ENCODE measurements at regions not wholly inside any gene's neighbourhood (a gene's known extent, or its start where the extent isn't known, plus 50 kb on each side); places are given as distances from the start of the nearest gene placed in this dataset.

- no peak for DNase-seq (ENCODE audit: low spot score)
Observed at GRCh38 chr5:56622141-56622540, 193.2 kb upstream of the MAP3K1 start.

DNA sequence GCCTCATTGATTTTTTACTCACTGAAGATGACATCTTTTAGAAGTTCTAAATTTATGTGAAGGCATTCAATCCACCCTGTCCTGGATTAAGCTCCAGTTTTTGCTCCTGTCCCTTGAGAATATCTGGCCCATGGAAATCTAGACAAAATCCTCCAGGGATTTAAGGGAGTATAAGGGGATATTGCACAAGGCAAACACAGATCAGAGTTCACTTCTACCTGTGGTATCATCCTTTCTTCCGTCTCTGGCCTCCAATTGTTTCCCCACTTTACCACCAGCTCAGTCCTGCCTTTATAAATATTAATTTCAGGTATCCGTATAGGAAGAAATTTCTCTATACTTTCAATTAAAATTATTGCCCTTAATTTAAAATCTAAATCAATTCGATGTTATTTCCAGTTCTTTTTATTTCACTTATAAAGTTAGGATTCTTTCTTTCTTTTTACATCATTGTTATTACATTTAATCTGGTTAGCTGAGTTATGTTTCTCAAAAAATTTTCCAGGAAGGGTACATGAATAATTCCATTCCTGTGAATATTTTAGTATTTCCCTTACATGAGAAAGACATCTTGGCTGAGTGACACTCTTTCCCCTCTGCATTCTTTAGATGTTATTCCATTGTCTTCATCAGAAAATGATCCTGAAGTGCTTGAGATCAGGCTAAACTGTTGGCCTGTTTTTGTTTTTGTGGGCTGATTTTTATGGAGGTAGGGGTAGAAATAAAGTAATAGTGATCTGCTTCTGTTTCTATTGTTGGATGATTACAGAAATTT is 194.3 kb upstream of the MAP3K1 start:
- no peak for DNase-seq (ENCODE audit: low spot score)

GRCh38 chr5:56617998-56618397 is 197.4 kb upstream of the MAP3K1 start:
- DNase-seq (ENCODE audit: low spot score): no peak

DNA sequence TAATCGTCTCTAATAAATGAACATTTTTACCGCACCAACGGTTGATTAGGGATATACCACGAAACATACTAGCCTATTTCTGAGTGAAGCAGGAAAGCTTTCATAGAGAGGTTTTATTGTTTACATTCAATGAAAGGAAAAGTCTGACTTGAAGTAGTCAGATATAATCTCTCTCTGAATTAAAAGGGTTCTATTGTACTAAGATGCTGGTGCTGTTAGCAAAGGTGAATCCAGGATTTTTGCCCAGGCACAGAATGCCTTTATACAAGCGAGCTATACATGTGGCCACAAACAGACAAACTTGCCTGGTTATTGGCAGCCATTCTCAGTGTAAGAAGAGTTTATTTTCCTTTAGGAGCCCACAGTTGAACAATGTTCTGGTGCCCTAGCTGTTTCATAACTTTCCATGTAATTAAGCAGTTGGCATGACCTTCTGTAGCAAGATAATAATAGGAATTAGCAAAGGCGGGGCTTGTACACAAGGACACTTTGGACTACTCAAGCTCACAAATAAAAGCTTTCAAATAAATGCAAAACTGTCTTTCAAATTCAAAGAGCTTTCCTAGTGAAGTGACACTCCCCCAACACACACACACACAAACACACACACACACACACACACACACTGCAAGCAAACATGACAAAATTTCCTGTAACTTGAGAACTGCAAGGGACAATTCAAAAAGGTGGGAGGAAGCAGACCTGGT is 198.7 kb upstream of the MAP3K1 start:
- DNase-seq (ENCODE audit: low spot score): no peak

DNA sequence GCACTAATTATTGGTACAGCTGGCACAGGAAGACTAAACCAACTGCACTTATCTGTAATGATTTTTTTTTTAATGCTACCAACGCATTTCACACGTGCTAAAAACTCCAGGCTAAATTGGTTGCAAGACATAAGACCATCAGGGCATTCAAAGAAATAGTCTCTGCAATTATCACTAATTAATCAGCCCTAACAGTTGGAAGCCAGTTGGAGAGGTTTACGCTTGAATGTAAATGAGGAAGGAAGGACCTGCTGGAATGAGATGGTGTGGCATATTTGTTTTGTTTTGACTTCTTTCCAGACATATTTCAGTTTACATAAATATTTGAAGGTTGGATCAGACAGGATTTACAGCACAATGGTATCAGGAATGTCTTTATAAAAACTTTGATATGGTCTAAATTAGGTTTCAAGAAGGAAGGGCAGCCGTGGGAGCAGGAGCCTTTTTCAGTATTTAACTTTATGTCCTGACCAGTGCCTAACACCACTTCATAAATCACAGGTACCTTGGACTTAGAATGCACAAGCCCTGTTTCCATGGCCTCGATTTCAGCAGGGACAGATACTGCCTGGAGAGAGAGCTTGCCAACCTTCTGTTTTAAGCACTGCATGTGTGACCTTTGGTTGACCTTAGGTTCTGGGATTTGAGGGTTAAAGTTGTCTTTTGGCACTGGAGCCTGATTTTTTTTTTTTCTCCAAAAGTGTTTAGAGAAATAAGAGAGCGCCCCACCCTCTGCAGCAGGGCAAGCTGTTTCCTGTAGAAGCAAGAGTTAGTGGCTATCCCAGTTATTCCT is 199.8 kb upstream of the MAP3K1 start:
- no peak for DNase-seq (ENCODE audit: low spot score)

DNA sequence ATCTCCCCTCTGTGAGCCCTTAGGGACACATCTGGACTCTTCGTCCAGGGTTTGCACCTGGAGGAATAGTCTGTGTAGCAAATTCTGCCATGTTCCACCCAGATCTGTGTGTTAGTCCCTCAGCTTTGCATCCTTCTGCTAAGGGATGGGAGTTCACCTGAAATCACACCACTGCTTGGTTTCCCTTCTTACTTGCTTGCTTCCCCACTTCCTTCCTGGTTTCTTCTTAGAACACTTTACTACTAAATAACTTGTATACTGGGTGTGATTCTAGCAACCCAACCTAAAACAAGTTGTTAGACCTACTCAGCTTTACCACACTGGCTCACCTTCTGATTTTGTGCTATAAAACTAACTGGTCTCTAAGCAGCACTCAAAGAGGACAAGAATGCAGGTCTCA is 202.6 kb upstream of the MAP3K1 start:
- no peak for DNase-seq (ENCODE audit: low spot score)

GRCh38 chr5:56612353-56612752 is 203.0 kb upstream of the MAP3K1 start:
- DNase-seq (ENCODE audit: low spot score): no peak

DNA sequence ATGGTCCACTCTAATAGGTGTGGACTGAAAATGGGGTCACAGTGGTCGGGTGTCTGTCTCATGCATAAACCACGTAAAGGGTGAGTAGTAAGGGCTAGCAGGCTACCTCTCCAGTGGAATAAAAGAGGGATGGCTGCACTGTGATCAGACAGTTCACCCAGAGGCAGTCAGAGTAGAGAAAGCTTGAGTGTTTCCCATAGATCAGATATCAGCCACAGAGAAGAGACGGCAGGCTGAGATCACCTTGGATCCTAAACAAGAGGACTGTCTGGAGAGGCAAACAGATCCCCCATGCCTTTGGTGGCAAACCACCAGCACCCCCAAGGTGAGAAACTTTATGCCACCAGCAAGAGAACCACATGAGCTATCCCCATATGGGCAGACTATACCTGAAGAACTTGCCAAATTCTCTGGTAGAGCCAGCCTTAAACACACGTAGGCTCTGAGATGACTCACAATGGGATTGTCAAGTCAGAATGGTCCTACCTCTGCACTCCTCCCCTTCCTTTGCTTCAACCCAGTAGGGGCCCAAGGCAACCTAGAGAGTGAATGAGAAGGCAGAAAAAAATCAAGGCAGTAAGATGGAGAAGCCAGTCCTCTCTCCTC is 205.2 kb upstream of the MAP3K1 start:
- no peak for DNase-seq (ENCODE audit: low spot score)

GRCh38 chr5:56608217-56608925 is 207.0 kb upstream of the MAP3K1 start:
- no peak for DNase-seq (ENCODE audit: low spot score)

DNA sequence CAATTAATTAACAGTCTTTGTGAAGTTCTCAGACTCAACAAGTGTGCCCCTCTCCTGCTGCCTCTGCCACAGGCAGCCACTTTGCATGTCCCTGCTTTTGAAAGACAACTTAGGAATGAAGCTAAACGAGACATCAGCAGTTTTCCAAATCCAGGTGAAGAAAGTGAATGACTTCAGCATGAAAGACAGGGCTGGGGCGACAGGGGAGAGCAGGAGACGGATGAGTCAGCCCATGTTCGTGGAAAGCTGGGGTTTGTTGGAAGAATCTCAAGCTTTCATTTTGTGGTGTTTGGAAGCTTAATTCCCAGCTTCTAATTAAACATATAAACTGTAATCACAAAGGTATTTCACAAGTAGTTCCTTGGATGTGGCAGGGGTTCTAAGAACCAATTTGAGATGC is 207.8 kb upstream of the MAP3K1 start:
- peak; percentile 30 for DNase-seq (ENCODE audit: low spot score)

DNA sequence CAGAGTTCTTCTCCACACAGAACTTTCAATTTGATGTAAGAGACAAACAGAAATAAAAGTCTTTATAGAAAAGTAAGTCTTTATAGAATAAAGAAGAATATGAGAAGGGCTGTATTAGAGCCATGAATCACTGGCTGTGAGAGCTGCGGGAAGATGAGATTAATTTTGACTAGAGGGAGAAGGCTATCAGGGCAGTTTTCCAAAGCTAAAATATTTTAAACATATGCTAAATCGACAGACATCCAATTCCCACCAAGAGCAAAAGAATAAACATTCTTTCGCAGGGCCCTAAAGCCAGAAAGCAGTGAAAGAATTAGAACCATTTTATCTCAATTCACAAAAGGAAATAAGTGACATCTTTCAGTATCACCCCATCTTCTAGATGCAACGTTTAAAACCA is 208.3 kb upstream of the MAP3K1 start:
- no peak for DNase-seq (ENCODE audit: low spot score)

DNA sequence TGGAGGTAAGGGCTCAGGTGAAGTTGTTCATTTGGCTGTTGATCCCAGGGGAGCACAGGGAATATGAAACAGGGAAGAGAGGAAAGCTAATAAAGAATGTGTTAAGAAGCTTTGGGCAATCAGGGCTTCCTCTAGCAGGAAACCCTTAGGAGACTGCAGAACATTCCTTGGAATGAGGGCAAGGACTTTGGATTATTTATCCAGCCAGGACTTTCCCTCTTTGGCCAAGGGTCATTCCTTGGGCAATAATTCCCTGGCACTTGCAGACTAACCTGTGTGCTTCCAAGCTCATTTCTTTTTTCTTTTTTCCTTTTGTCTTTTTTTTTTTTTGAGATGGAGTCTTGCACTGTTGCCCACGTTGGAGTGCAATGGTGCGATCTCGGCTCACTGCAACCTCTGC is 209.2 kb upstream of the MAP3K1 start:
- DNase-seq (ENCODE audit: low spot score): no peak

GRCh38 chr5:56605231-56605630 is 210.1 kb upstream of the MAP3K1 start:
- DNase-seq (ENCODE audit: low spot score): no peak

DNA sequence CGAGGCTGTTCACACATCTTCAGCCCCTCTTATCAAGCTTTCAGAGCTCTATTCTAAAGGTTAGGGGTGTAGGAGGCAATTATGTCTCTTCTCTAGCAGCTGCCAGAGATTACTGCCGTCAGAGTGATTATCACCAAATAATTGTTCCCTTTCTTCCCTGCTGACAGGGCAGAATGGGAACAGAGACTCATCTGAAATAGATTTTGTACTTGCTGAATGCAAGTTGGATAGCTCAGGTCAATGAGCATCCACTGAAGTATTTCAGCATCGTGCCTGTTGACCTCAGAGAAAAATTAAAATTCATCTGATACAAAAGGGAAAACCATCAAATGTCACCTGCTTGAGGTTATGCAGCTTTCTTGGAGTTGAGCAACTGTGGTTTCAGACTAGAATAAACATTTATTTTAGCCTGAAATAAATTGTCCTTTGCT is 213.7 kb upstream of the MAP3K1 start:
- no peak for DNase-seq (ENCODE audit: low spot score)

DNA sequence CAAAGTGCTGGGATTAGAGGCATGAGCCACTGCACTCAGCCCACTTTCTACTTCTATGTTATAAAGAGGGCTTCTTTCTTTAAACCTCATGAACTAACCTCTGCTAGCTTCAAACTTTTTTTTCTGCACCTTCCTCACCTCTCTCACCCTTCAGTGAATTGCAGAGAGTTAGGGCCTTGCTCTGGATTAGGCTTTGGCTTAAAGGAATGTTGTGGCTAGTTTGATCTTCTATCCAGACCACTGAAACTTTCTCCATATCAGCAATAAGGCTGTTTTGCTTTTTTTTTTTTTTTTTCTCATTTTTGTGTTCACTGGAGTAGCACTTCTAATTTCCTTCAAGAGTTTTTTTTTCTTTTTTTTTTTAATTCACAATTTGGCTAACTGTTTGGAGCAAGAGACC is 216.4 kb upstream of the MAP3K1 start:
- no peak for DNase-seq (ENCODE audit: low spot score)

- DNase-seq (ENCODE audit: low spot score): no peak
Observed at GRCh38 chr5:56596155-56596554, 219.2 kb upstream of the MAP3K1 start.

DNA sequence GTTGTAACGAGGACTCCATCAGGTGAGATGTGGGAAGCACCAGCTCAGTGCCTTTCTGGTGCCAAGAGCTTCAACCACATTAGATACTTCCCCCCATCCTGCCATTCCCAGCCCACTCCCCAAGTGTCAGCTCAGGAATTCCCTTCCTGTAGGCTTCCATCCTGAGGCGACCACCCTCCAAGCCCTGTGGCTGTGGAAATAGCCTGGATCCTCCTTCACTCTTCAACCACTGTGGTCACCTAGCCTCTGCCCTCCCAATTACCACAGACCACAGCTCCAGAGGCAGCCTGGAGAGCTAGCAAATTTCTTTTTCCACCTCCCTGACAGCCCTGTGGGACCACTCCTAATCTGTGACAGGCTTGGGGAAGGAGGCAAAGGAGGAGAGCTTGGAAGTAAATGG is 219.8 kb upstream of the MAP3K1 start:
- DNase-seq (ENCODE audit: low spot score): no peak

- DNase-seq (ENCODE audit: low spot score): no peak
Observed at GRCh38 chr5:56594792-56595191, 220.6 kb upstream of the MAP3K1 start.

GRCh38 chr5:56591081-56591480 is 224.3 kb upstream of the MAP3K1 start:
- no peak for DNase-seq (ENCODE audit: low spot score)

GRCh38 chr5:56589481-56589860 is 225.9 kb upstream of the MAP3K1 start:
- DNase-seq (ENCODE audit: low spot score): no peak

DNA sequence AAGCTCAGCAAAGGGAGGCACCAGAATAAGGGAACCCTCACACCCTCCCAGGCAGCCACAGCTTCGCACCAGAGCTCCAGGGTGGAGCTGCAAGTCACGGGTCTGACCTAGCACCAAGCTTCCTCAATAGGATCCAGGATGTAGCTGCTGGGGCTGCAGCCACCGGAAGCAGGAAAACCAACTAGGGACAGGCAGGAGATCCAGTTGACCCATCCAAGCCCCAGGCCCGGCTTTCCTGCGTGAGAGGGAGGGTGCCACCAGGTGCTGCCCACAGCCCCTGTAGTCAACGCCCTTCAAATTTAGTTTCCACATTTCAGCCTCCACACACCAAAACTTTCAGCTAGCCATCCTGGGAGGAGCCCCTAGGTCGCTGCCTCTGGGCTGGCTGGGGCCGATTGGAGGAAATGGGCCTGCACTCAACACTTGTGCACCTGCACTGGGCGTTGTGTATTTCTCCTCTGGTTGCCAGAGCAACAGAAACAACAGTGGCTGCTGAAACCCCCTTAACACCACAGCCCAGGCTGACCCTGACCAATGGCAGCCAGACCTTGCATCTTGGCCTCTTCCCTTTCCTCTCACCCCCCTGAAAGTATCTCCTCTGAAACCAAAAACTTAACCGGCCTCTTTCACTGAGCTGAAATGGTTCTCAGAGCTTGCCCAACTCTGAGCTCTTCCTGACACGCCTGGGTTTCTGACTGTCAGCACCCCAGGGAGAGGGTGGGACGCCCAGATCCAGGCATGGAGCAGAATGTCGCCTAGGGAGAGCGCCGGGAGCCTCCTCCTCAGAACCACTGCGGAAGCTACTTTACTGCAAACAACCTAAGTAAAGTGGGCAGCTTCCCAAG is 226.5 kb upstream of the MAP3K1 start:
- DNase-seq (ENCODE audit: low spot score): no peak
